ENCODE measurements at regions not wholly inside any gene's neighbourhood (a gene's known extent, or its start where the extent isn't known, plus 50 kb on each side); places are given as distances from the start of the nearest gene placed in this dataset.

DNA sequence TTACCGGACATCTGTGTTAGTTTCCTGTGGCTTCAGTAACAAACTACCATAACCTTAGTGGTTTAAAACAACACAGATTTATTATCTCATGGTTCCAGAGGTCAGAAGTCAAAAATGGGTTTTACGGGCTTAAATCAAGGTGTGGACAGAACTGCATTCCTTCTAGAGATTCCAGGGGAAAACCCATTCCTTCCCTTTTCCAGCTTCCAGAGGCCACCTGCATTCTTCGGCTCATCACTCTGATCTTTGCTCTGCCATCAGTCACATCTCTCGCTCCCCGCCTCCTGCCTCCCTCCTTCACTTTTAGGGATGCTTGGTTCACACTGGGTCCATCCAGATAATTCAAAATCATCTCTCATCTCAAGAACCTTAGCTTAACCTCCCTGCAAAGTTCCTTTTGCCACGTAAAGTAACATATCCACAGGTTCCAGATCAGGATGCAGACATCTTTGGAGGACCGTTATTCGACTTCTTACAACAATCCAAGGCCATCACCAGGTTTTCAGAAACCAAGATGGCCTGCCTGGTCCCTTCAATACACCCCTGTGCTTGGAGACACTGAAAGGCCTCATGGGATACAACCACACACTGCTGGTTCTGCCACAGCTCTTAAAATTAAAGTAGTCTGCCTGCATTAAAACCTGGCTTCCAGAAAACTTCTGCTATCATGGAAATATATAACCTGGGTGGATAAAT lies 225.9 kb upstream of the MYO3A start:
- TF ChIP-seq, protein P1, sequence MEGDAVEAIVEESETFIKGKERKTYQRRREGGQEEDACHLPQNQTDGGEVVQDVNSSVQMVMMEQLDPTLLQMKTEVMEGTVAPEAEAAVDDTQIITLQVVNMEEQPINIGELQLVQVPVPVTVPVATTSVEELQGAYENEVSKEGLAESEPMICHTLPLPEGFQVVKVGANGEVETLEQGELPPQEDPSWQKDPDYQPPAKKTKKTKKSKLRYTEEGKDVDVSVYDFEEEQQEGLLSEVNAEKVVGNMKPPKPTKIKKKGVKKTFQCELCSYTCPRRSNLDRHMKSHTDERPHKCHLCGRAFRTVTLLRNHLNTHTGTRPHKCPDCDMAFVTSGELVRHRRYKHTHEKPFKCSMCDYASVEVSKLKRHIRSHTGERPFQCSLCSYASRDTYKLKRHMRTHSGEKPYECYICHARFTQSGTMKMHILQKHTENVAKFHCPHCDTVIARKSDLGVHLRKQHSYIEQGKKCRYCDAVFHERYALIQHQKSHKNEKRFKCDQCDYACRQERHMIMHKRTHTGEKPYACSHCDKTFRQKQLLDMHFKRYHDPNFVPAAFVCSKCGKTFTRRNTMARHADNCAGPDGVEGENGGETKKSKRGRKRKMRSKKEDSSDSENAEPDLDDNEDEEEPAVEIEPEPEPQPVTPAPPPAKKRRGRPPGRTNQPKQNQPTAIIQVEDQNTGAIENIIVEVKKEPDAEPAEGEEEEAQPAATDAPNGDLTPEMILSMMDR (IDR thresholded peaks at IDR 0.05) = no peak
- TF ChIP-seq POLR2A (IDR thresholded peaks at IDR 0.05) = no peak
- no peak for TF ChIP-seq POLR2AphosphoS5 (IDR thresholded peaks at IDR 0.05)

Data from stomach (tissue), 4 donors.